B cell (primary cell): ENCODE measurements at regions not wholly inside any gene's neighbourhood (a gene's known extent, or its start where the extent isn't known, plus 50 kb on each side); places are given as distances from the start of the nearest gene placed in this dataset.

Experiments
- ATAC-seq: fragments of 200-7000 bp; cut with Tn5 transposase; one replicate; pipeline ENCODE4 v1.10.0; 2021; ENCODE audit warnings: low read depth, mild to moderate bottlenecking, moderate number of reproducible peaks, moderate library complexity
- CTCF ChIA-PET: fragments of 350-600 bp; sonication (Branson Sonifier 250); formaldehyde crosslinking; loops from one replicate; lab custom pipeline; 2021; ENCODE audit warnings: antibody characterized with exemption, inconsistent platforms; lab: Charles Lee
- POLR2A ChIA-PET: fragments of 350-600 bp; sonication (Branson Sonifier 250); formaldehyde crosslinking; loops from one replicate; lab custom pipeline; 2021; ENCODE audit warnings: antibody characterized with exemption; lab: Charles Lee
- DNase-seq: peaks from one replicate; pipeline ENCODE4 v3.0.0; 2013
- H2AFZ ChIP-seq: 2 replicates; pipeline ENCODE4 v1.6.1; 2012; ENCODE audit warnings: mild to moderate bottlenecking, low read depth, low read length; ENCODE audit not compliant: insufficient read depth, poor library complexity, severe bottlenecking
- H3K27ac ChIP-seq, 2 donors: 1 replicate in 1 of 2; 2 replicates in 1 of 2; pipeline ENCODE4 v1.5.1; 2012 to 2013; ENCODE audit warnings: low read length in 2 of 2, mild to moderate bottlenecking in 2 of 2, moderate library complexity in 1 of 2
- H3K27me3 ChIP-seq, 4 experiments: fragments of 200-600 bp in 1 of 4; sonication (generic) in 1 of 4; replicated peaks in 1 of 4; 1 replicate in 2 of 4; 2 replicates in 2 of 4; pipeline versions ENCODE4 v1.6.1 to v1.7.0; 2013 to 2016; ENCODE audit warnings: low read length in 3 of 4, mild to moderate bottlenecking in 2 of 4, mixed read lengths in 1 of 4, moderate library complexity in 1 of 4; ENCODE audit not compliant: insufficient read depth in 4 of 4, control insufficient read depth in 3 of 4; ENCODE audit errors: control extremely low read depth in 1 of 4
- H3K36me3 ChIP-seq, 2 experiments: replicated peaks in 1 of 2; 1 replicate in 1 of 2; 2 replicates in 1 of 2; pipeline versions ENCODE4 v1.6.1 to v1.7.1; 2013; ENCODE audit warnings: low read length in 1 of 2; ENCODE audit not compliant: insufficient read depth in 2 of 2, control insufficient read depth in 1 of 2; ENCODE audit errors: control extremely low read depth in 1 of 2, extremely low read depth in 1 of 2
- H3K4me1 ChIP-seq, 2 donors: fragments of 200-600 bp in 1 of 2; sonication (generic) in 1 of 2; 1 replicate in 1 of 2; 2 replicates in 1 of 2; pipeline versions ENCODE4 v1.5.1 to v1.6.1; 2013 to 2017; ENCODE audit warnings: low read length in 2 of 2; ENCODE audit not compliant: control insufficient read depth in 2 of 2, insufficient read depth in 2 of 2
- H3K4me2 ChIP-seq: replicated peaks from 2 replicates; pipeline ENCODE3; 2012; ENCODE audit warnings: mild to moderate bottlenecking, low read depth, low read length; ENCODE audit not compliant: poor library complexity, severe bottlenecking
- H3K4me3 ChIP-seq, 5 experiments: fragments of 200-600 bp in 1 of 5; sonication (generic) in 1 of 5; 1 replicate in 3 of 5; 2 replicates in 2 of 5; pipeline versions ENCODE4 v1.5.1 to v1.7.0; 2011 to 2016; ENCODE audit warnings: low read length in 4 of 5, mild to moderate bottlenecking in 4 of 5, low read depth in 2 of 5, control low read depth in 1 of 5, moderate library complexity in 1 of 5; ENCODE audit not compliant: insufficient read depth in 1 of 5; ENCODE audit errors: control extremely low read depth in 1 of 5, extremely low read depth in 1 of 5
- H3K79me2 ChIP-seq: fragments of 200-600 bp; sonication (generic); one replicate; pipeline ENCODE4 v1.6.0; 2016; ENCODE audit warnings: low read length; ENCODE audit not compliant: control insufficient read depth, insufficient read depth
- H3K9ac ChIP-seq: fragments of 200-600 bp; sonication (generic); 2 replicates; pipeline ENCODE4 v1.6.1; 2017; ENCODE audit warnings: mild to moderate bottlenecking, low read length, moderate library complexity
- H3K9me3 ChIP-seq, 3 donors: one replicate each; pipeline versions ENCODE4 v1.6.1 to v1.7.1; 2013; ENCODE audit warnings: low read length in 2 of 3; ENCODE audit not compliant: control insufficient read depth in 2 of 3, insufficient read depth in 1 of 3; ENCODE audit errors: control extremely low read depth in 1 of 3
- H4K20me1 ChIP-seq: 2 replicates; pipeline ENCODE4 v1.6.0; 2012; ENCODE audit warnings: mild to moderate bottlenecking, low read length; ENCODE audit not compliant: insufficient read depth, control insufficient read depth, poor library complexity, severe bottlenecking
- H3K27ac Mint-ChIP-seq: one replicate; pipeline ENCODE4 v1.8.0; 2021; ENCODE audit warnings: mixed read lengths
- H3K27me3 Mint-ChIP-seq: one replicate; pipeline ENCODE4 v1.8.0; 2021; ENCODE audit warnings: mixed read lengths
- H3K4me1 Mint-ChIP-seq: one replicate; pipeline ENCODE4 v1.8.0; 2021; ENCODE audit warnings: mixed read lengths
- H3K4me3 Mint-ChIP-seq: one replicate; pipeline ENCODE4 v1.8.0; 2021; ENCODE audit warnings: mixed read lengths
- H3K9me3 Mint-ChIP-seq: one replicate; pipeline ENCODE4 v1.8.0; 2022; ENCODE audit warnings: mixed read lengths; ENCODE audit not compliant: insufficient read depth
- EZH2 ChIP-seq: IDR thresholded peaks from 2 replicates; pipeline ENCODE4 v1.6.1; 2012; ENCODE audit warnings: borderline replicate concordance, low read depth, mild to moderate bottlenecking, moderate library complexity, low read length; ENCODE audit not compliant: insufficient read depth, poor library complexity, severe bottlenecking
- WGBS: methylation state at CpG from one replicate; pipeline ENCODE4 v1.1.5; 2013; ENCODE audit warnings: missing lambda C conversion rate; ENCODE audit not compliant: insufficient coverage; 5-methylcytosine and 5-hydroxymethylcytosine counted together
- intact Hi-C: fragments of 100-400 bp; cut with micrococcal nuclease; formaldehyde crosslinking; loops from one replicate; pipeline ENCODE4 v1.10.0; 2022
- TF ChIP-seq, protein P1 (sequence below): fragments of 200-600 bp; IDR thresholded peaks from one replicate; pipeline ENCODE4 v1.8.0; 2022; ENCODE audit warnings: antibody characterized with exemption, mild to moderate bottlenecking

DNA sequence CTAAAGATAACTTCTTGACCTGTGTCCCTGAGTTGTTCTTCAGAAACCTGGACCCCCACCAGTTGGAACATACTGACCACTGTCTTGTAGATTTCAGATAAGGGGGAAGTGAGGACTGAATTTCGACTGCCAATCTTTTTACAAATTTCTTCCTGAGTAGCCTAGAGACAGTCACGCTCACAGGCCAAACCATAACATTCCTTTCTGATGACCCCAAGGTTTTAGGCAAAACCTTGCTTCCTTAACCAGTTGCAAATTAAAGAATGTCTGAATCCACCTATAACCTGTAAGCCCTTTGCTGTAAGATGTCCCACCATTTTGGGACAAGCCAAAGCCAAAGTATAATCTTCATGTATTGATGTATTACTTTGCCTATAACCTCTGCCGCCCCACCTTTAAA, 306.9 kb downstream of the LRFN2 start:
- H3K4me1 Mint-ChIP-seq: no peaks in the 10 kb centered on the region
- Histone ChIP-seq H3K36me3 (no peaks in the 10 kb centered on the region), H3K4me1 (no peaks in the 10 kb centered on the region), H2AFZ (no peak overlapping the region), H3K27ac (no peak overlapping the region), H3K4me3 (no peak overlapping the region), H3K9ac (no peak overlapping the region), H3K79me2 (no peaks in the 10 kb centered on the region), H3K9me3 (no peaks in the 10 kb centered on the region), H3K27me3 (no peaks in the 10 kb centered on the region), H3K4me2 (no peak overlapping the region), H4K20me1 (no peaks in the 10 kb centered on the region)
- ChIA-PET CTCF (no interaction called here), POLR2A (no interaction called here)
- H3K9me3 Mint-ChIP-seq: no peaks in the 10 kb centered on the region
- ATAC-seq (no peak), DNase-seq (no peak)
- intact Hi-C loops: no loop called here
- no peak overlapping the region for H3K27ac Mint-ChIP-seq
- no peak overlapping the region for H3K4me3 Mint-ChIP-seq
- peaks cover 11% of the 10 kb centered on the region for H3K27me3 Mint-ChIP-seq
- TF ChIP-seq, protein P1, sequence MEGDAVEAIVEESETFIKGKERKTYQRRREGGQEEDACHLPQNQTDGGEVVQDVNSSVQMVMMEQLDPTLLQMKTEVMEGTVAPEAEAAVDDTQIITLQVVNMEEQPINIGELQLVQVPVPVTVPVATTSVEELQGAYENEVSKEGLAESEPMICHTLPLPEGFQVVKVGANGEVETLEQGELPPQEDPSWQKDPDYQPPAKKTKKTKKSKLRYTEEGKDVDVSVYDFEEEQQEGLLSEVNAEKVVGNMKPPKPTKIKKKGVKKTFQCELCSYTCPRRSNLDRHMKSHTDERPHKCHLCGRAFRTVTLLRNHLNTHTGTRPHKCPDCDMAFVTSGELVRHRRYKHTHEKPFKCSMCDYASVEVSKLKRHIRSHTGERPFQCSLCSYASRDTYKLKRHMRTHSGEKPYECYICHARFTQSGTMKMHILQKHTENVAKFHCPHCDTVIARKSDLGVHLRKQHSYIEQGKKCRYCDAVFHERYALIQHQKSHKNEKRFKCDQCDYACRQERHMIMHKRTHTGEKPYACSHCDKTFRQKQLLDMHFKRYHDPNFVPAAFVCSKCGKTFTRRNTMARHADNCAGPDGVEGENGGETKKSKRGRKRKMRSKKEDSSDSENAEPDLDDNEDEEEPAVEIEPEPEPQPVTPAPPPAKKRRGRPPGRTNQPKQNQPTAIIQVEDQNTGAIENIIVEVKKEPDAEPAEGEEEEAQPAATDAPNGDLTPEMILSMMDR: no peak
- no peak for TF ChIP-seq EZH2
- WGBS: 100% methylated on average over 1 of the region's 3 CpGs

DNA sequence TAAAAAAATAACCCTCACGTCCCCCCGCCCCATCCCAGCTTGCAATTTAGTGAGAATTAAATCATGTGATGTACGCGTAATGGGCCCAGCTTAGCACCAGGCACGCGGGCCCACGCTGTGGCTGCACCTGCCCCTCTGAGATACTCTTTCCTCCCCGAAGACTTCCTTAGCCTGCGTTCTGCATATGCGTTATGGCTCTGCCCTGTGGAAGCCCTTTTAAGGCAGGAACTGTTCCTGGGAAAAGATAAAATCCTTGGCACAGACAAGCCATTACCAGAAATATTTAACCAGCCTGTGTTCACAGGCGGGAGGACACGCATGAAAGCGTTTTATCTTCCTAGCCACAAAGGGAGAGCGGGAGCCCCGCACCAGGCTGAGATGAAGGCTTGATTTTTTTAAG, 311.0 kb downstream of the LRFN2 start:
- Histone ChIP-seq H3K27ac (no peak overlapping the region), H3K27me3 (peaks cover 0 to 3% (median 0%) of the 10 kb centered on the region in 4 experiments), H3K9me3 (no peaks in the 10 kb centered on the region), H3K9ac (no peak overlapping the region), H3K4me1 (no peaks in the 10 kb centered on the region), H3K79me2 (no peaks in the 10 kb centered on the region), H4K20me1 (no peaks in the 10 kb centered on the region), H3K4me3 (no peak overlapping the region), H3K36me3 (no peaks in the 10 kb centered on the region), H2AFZ (no peak overlapping the region), H3K4me2 (no peak overlapping the region)
- no peak for ATAC-seq
- Mint-ChIP-seq H3K4me1 (no peaks in the 10 kb centered on the region), H3K27me3 (peaks cover 9% of the 10 kb centered on the region), H3K9me3 (no peaks in the 10 kb centered on the region), H3K4me3 (no peak overlapping the region), H3K27ac (no peak overlapping the region)
- POLR2A ChIA-PET: no interaction called here
- WGBS: 94% methylated on average over 10 of the region's 15 CpGs
- no peak for TF ChIP-seq EZH2
- TF ChIP-seq, protein P1: no peak
- CTCF ChIA-PET: no interaction called here
- DNase-seq: no peak
- intact Hi-C loops: no loop called here
